Activated CD8-positive, alpha-beta memory T cell treated with anti-CD3 and anti-CD28 coated beads, Interleukin-2, amount 50 U/mL, for 24 hours (primary cell): ENCODE measurements at regions not wholly inside any gene's neighbourhood (a gene's known extent, or its start where the extent isn't known, plus 50 kb on each side); places are given as distances from the start of the nearest gene placed in this dataset.
"Not testable (repeated sequence)": the region's sequence is repeated elsewhere in the genome, so short reads cannot be mapped to it uniquely, and the experiment has no call there.

Source experiments
- DNase-seq: peaks from one replicate; pipeline ENCODE4 v3.0.0-alpha.2; 2020; ENCODE audit errors: extremely low read depth

DNA sequence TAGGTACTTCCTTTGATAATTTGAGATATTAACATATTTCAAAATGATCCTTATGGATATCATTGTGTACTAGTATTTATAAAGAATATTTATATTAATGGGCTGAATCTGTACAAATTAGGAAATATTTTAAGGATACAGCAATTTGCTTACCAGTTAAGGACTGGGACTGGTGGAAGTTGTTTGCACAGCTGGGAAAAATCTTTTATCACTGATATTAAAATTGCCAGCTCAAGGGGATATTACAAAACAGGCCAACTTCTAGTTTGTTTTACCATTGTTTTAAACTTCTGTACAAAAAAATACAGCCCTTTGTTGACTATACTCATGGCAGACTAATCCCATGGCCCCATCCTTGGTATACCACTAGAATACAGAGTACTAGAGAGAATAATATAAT lies 133.2 kb upstream of the DDHD1 start:
- DNase-seq = no peak

GRCh38 chr14:53285821-53286220 lies 132.7 kb upstream of the DDHD1 start:
- DNase-seq = no peak

DNA sequence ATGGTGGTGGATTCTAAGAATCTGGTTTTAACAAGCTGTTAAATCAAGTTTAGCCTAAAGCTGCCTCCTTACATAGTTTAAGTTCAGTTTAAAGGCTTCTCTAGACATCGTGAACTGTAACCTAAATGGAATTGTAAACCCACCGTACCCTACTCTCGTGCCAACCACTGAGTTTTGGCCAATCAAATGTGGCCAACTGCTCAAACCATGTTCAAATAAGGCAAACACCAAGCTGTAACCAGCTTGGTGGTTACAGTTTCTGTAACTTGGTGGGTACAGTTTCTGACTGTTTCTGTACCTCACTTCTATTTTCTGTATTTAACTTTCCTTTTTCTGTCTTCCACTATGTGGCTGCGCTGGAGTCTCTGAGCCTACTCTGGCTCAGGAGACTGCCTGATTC lies 131.9 kb upstream of the DDHD1 start:
- DNase-seq = no peak

GRCh38 chr14:53278602-53279506 lies 125.7 kb upstream of the DDHD1 start:
- no peak for DNase-seq

- DNase-seq = no peak
Measured at GRCh38 chr14:53273671-53274072, 120.5 kb upstream of the DDHD1 start.

DNA sequence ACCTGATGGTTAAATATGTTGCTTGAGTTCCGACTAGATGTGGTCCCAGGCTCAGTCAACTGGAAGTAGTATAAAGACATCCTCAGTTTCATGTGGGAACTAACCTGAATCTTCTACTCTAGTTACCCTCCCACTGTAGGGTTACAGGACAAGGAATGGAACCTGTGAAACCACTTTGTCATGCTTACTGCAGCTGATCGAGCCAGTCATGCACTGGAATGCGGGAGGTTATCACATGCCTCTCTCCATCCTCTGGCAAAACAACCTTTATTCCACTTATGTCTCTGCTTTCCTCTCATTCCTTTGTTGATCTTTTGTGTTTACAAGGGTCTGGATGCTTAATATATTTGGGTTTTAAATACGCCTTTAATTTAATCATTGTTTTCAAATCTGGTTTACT lies 111.9 kb upstream of the DDHD1 start:
- no peak for DNase-seq

GRCh38 chr14:53260928-53261327 lies 107.8 kb upstream of the DDHD1 start:
- DNase-seq = no peak

DNA sequence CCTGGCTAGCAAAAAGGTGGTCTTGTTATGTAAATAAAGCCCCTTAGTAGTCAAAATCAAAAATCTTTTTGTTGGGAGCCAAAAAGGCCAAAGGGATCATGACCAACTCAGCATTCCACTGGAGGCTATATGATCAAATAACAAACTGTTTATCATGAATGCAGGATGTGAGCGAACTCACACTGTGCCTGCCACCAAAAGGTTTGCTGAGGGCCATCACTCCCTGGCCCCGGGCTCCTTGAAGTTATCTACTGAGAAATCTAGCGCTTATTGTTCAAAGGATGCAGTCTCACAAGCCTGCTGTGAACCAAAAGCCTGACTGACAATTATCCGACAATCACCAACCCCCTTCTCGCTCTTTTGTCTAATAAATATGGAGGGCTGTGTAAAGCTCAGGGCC lies 107.2 kb upstream of the DDHD1 start:
- no peak for DNase-seq

DNA sequence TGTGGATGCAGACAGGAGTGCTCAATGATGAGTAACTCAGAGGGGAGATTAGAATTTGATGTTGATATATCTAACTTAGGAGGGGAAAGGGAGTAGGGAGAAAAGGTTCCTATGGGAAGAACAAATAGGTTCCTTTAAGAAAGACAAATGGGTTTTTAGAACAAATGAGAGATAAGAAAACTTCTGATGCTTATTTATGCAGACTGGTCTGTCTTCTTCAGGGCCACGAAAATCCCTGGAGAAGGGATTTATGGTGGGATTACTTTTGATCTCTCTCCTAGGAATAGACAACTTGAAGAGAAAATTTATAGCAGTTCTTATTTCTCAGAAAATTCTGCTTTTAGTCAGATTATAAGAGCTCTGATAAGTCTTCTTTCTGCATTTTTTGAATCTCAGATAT lies 99.0 kb upstream of the DDHD1 start:
- DNase-seq = no peak

GRCh38 chr14:53249059-53249458 lies 95.9 kb upstream of the DDHD1 start:
- no peak for DNase-seq

- no peak for DNase-seq
Measured at GRCh38 chr14:53247596-53248370, 94.7 kb upstream of the DDHD1 start.

GRCh38 chr14:53242898-53243297 lies 89.8 kb upstream of the DDHD1 start:
- not testable (repeated sequence) for DNase-seq

GRCh38 chr14:53237488-53237887 lies 84.4 kb upstream of the DDHD1 start:
- no peak for DNase-seq

DNA sequence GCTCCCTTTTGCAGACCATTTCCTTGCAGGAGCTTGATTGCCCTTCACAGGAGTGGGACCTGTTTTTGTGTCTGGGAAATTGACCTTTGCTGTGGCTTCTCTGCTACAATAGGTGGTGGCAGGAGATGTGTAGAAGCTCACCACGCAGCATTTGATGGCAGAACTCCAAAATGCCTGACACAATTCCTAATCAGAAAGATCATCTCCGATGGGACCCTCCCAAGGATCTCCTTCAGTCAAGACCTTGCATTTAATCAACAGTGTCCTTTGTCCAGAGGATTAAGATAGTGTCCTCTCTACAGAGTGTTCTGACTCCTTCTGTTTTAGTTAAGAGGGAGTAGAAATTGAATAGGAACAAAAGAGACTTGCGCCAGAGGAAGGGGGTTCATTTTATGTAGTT lies 83.6 kb upstream of the DDHD1 start:
- DNase-seq = no peak

DNA sequence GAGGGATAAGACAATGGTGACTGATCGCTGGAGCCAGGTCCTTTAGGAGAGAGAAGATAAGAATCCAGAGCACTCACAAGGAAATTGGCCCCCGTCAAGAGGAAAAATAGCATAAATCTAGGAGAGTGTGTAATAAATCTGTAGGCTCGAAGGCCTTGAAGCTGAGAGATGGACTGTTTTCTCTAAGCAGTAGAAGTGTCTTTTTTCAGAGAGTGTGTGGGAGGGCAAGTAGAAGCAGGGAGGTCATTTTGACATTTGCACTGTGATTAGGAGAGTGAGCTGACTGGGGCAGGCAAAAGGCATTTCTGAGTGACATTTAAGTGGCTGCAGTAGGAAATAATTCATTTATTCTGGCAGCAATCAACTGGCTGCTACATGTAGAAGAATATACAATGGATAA lies 78.0 kb upstream of the DDHD1 start:
- no peak for DNase-seq

DNA sequence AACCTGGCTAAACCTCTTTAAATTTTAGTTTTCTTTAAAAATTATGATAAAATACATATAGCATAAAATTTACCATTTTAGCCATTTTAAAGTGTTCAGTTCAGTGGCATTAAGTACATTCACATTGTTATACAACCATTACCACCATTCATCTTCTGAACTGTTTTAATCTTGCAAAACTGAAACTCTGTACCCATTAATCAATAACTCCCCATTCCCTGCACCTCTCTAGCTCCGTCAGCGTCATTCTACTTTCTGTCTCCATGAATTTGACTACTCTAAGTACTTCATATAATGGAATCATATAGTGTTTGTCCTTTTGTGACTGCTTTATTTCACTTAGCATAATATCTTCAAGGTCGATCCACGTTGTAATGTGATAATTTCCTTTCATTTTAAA lies 75.8 kb upstream of the DDHD1 start:
- no peak for DNase-seq

DNA sequence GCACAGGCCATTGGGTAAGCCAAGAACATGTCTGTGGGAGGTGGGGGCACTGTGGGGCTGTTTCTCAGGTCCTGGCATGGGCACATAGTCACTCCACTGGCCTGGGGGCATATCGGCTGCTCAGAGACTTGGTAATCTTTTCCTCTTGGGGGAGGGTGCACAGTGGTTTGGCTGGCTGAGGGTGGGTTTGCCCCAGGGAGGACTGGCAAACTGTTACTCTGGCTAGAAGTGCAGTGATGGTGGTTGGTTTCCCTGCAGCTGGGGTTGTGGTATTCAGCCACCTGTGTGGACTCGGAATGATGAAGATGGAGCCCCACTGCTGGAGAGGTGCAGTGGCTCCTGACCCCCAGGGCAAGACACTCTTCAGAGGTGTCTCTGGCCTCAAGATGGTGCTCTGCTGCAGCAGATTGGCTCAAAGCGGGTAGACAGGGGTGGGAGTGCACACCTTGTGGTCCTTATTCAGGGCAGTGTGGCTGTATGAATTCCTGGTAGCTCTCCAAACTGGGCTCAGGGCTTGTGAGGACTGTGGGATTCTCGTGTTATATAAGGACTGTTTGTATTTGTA lies 74.1 kb upstream of the DDHD1 start:
- no peak for DNase-seq

GRCh38 chr14:53226553-53226952 lies 73.4 kb upstream of the DDHD1 start:
- no peak for DNase-seq

DNA sequence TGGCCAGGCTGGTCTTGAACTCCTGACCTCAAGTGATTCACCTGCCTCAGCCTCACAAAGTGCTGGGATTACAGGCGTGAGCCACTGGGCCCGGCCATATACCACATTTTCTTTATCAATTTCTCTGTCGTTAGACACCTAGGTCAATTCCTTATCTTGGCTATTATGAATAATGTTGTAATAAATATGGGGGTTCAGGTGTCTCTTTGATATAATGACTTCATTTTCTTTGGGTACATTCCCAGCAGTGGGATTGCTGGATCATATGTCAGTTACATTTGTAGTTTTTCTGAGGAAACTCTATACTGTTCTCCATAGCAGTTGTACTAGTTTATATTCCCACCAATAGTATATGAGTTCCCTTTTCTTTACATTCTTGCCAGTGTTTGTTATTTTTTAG lies 67.8 kb upstream of the DDHD1 start:
- DNase-seq = no peak

GRCh38 chr14:53218161-53218560 lies 65.0 kb upstream of the DDHD1 start:
- no peak for DNase-seq

DNA sequence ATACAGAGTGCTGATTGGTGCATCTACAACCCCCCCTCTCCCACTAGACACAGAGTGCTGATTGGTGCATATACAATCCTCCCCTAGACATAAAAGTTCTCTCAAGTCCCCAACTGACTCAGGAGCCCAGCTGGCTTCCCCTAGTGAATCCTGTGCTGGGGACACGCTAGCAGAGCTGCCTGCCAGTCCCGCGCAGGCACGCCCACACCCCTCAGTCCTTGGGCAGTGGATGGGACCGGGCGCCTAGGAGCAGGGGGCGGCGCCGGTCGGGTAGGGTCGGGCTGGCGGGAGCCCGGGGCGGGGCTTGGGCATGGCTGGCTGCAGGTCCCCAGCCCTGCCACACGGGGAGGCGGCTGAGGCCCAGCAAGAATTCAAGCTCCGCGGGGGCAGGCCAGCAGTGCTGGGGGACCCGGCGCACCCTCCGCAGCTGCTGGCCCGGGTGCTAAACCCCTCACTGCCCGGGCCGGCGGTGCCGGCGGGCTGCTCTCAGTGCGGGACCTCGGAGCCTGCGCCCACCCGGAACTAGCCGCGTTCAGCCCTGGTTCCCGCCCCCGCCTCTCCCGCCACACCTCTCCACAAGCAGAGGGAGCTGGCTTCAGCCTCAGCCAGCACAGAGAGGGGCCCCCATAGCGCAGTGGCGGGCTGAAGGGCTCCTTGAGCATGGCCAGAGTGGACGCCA lies 64.3 kb upstream of the DDHD1 start:
- peak; percentile 30 for DNase-seq

DNA sequence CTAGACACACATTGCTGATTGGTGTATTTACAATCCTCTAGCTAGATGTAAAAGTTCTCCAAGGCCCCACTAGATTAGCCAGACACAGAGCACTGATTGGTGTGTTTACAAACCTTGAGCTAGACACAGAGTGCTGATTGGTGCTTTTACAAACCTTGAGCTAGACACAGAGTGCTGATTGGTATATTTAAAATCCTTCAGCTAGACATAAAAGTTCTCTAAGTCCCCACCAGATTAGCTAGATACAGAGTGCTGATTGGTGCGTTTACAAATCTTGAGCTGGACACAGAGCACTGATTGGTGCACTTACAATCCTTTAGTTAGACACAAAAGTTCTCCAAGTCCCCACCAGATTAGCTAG lies 63.8 kb upstream of the DDHD1 start:
- DNase-seq = not testable (repeated sequence)
